Stimulated activated CD8-positive, alpha-beta memory T cell treated with anti-CD3 and anti-CD28 coated beads, Interleukin-15, amount 100 ng/mL, for 48 hours (primary cell): ENCODE measurements at regions not wholly inside any gene's neighbourhood (a gene's known extent, or its start where the extent isn't known, plus 50 kb on each side); places are given as distances from the start of the nearest gene placed in this dataset.

Source experiments
- DNase-seq, 2 donors: peaks; one replicate each; pipeline ENCODE4 v3.0.0-alpha.2; 2020; ENCODE audit warnings: low read depth in 2 of 2

DNA sequence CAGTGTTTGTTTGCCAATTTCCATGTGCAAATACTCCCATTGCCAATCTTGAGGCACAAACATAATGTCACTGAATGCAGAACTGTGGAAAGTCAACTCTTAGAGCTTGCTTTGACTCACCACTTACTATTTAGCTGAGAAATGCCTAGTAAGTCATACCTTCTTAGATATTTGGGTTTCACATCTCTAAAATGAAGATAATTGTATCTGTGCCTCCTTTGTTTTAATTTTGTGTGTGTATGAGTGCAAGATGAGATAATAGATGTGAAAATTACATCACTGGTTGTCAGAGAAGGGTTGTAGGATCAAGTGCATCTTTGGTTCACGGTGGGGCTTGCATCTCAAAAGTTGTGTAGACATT, 407.5 kb downstream of the INHBA start:
- DNase-seq, result no peak

DNA sequence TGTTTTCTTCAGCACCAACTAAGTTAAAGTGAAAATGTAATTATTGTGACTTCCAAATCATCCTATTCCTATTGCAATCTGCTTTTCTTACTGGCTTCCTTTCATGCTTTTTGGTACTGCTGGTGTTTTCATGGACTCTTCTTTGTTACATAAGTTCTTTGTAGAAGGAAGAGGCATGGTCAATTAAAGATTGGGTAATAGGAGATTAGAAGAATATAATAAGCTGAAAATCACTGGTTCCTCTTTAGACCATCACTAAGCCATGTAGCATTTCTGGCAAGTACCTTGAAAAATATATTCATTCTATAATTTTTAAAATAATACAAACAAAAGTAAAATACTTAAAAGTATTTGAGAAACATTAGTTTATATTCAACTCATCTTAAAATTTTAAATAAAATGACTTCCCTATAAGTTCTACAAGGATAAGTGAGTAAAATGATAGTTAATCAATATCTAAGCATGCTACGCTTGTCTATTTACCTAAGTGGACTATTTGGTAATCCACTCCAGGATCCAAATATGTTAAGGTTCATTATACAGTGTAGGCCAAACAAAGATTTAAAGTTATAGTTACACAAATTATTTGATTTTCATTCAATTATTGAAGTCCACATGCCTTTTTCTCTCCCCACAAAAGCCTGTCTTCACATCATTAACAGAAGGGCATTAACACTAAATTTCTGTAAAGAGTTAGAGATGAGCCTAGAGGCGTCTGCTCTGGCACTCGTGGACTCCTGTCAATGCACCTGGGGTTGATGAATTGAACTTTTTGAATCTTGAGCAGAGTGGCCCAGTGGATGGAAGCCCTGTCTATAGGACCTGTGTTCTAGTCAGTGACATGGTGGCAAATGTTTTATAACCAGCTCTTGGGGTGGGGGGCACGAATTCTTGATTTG, 408.1 kb downstream of the INHBA start:
- no peak for DNase-seq

DNA sequence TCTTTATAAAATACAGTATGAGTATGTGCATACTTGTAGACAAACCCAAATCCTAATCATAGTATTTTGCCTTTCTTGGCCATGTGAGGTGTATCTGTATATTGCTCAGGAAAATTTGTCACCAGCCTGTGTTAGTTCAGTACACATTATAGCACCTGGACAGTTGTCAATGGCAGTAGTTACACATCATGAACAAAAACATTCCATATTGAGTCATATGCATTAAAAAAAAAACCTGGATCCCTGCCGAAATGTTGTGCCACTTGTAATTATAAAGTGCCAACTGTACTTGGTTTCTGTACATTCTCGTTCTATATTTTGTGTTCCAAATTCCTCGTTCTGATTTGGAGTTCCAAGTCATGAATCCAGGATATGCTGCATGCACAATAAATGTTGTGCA, 410.4 kb downstream of the INHBA start:
- DNase-seq, result no peak

DNA sequence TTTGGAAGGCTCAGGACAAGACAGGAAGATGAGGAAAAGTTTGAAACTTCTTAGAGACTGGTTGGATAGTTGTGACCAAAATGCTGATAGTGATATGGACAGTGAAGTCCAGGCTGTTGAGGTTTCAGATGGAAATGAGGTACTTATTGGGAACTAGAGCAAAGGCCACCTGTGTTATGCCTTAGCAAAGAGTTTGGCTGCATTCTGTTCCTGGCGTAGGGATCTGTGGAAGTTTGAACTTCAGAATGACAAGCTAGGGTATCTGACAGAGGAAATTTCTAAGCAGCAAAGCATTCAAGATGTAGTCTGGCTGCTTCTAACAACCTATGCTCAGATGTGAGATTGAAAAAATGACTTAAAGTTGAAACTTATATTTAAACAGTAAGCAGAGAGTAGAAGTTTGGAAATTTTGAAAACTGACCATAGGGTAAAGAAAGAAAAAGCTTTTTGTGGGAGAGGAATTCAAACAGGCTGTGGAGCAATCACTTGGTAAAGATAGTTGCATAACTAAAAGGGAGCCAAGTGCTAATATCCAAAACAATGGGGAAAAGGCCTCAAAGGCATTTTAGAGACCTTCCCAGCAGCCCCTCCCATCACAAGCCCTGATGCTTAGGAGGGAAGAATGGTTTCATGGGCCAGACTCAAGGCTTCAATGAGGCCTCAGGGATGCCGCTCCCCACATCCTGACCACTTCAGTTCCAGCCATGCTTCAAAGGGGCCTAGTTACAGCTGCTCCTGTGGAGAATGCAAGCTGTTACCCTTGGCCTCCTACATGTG, 415.1 kb downstream of the INHBA start:
- no peak for DNase-seq

DNA sequence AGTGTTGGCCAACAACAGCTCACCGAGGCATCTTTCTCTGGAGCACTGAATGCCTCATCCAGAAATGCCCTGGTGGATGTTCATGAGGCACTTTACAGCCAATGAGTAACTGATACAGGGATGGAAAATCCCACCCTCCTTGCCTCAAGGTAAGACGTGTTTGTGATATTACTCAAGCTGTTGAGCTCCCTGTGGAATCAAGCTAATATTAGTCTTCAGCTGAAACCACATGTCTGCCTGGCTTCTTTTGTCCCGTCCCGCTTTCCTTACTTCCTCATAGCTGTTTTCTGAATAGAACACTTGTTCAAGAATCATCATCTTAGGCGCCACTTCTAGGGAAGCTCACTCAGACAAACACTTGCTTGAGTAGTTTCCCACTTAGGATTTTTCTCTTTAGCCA, 422.4 kb downstream of the INHBA start:
- DNase-seq, result no peak

DNA sequence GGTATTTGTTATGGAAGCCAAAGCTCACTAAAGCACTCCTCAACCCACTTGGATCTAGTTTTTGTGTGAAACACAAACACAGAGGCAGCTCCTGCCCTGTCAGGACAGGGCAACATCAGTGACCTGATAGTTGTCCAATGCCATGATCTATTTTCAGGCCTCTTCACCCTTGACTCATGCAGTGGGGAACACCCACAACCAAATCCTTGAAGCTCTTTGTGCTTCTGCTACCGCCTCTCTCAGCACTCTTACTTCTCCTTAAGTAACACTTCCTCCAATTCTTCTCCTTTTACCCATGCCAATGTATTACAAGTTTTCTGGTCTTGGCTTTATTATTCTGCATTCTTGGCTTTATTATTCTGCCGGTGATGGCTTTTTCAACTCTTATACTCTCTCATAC, 425.3 kb downstream of the INHBA start:
- no peak for DNase-seq

DNA sequence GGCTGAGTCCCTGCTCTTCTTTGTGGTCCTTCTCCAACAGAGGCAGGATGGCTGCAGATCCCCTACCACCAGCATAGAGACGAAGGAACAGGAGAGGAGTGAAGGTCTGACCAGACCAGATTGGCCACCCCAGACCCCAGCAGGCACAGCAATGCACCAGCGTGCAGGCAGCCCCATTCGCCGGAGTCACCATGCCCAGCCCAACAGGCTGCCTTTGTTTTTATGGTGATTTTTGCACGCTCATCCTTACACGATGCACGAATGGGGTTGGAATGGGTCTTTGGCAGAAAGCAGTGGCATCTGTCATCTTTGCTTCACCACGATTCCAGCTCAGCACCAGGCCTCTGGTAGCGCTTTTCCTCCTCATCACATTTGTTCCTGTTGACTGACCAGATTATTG, 427.6 kb downstream of the INHBA start:
- no peak for DNase-seq

DNA sequence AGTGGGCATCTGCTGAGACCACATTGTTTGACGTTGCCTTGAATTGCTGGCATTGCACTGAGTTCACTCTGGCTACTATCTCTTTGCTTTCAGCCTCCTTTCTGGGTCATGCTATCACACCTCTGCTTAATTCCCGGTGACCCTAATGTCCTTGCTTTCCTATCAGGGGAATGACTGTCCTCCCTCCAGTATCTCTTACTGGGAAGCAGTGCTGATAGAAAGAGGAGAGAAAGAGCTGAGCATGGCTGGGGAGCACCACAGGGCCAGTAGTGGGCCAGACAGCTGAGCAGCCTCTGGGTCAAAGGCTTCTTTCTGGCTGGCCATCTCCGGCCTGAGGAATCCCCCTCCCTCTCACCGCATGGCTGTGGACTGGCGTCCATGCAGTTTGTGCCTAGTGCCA, 428.7 kb downstream of the INHBA start:
- DNase-seq, result no peak

DNA sequence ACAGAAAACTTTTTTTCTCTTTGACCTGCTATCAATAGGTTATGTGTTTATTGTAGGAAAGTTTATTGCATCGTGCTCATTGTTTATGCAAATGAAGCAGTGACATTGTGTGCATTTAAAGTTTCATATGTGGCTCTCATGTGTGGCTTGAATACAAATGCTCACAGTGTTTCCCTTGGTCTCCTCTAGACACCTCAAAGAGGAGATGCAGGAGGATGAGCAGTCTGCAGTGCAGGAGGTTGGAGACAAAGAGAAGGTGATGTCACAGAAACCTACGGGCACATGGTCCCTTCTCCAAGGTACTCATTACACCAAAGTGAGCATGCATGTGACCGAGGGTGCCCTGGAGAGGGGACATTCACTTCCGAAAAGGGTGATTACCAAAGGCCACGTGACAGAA, 430.2 kb downstream of the INHBA start:
- no peak for DNase-seq

DNA sequence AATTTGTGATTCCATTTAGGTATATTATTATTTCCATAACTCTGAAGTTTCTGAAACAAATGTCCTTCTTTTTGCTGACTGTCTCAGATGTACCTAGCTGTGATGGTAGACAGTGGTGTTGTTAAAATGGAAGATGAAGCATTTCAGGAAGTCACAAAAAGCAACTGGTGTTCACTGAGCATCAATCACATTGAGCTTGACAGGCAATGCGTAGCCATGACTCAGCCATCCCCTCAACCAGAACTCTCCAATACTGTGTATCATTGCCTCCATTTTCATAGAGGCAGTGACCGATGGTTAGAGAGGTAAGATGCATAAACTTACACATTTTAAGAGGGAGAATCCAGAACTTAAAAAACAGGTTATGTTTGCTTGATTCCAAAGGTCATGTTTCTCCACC, 434.0 kb downstream of the INHBA start:
- DNase-seq, result no peak

DNA sequence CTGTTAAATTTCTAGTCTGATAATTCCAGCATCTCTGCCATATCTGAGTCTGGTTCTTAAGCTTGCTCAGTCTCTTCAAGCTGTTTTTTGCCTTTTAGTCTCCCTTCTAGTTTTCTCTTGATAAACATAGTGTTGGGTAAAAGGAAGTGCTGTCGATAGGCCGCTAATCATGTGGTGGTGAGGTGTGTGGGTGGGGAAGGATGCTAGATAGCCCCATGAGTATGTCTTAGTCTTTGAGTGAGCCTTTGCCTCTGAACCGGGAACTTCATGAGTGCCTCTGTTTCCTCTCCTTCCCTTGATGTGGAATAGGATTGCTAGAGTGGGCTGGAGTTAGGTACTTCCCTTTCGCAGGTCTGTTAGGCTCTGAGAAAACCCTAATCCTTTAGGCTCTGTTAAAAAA, 441.8 kb downstream of the INHBA start:
- no peak for DNase-seq

DNA sequence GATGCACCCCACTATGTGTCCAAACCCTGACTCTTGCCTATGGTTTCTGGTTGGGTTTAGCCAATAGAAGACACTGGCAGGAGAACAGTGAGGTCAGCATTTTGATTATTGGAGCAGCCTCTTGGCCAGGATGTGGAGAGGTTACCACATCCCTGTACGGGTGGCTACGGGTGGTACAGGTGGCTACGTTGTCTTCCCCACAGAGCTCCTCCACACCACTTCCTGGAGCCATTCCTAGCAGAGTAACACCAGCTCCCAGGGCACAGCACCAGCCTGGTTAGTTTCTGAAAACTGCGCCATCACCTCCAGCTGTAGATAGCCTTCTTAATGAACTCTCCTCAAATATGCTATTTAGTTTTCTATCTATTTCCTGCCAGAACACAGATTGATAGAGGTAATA, 445.2 kb downstream of the INHBA start:
- no peak for DNase-seq

DNA sequence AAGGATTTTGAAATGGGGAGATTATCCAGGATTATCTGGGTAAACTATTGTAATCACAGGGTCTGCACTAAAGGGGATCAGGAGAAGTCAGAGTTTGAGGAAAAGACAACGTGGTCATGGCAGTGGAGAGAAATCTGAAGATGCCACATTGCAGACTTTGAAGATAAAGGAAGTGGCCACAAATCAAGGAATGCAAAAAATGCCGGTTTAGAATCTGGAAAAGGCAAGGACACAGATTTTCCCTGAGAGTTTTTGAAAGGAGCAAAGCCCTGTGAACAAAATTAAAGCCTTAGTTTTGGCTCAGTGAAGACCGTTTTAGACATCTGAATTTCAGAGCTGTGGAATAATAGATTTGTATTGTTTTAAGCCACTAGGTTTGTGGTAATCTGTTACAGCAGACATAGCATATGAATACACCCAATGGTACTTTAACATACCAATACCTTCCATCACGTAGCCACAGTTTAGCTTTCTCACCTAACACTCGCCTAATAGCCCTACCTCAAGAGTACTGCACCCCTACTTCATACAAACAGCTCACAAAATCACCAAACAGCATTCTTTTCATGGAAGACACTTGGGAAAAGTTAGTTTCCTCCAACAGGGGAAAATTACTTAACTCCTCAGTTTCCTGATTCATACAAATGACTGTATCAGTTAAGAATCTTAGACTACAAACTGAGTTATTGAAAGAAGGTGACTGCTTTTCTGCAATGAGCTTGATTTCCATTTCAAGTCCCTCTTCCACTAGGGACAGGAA, 446.5 kb downstream of the INHBA start:
- no peak for DNase-seq

DNA sequence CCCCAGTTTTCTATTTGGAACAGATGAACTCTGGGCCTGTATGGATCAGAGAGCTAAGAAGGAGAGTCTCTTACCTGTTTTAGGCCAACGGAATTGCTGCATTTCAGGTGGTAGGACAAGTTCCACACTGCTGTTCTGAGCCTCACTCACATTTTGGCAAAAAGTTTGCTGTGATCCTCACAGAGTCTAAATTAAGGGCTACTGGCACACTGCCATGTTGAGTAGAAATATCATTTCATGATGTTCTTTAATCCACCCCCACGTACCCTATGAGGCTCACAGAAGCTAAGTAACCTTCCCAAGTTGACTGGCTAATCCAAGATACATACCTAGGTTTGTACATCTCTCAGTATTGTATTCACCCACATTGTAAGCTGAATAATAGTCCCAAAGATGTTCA, 447.2 kb downstream of the INHBA start:
- no peak for DNase-seq

DNA sequence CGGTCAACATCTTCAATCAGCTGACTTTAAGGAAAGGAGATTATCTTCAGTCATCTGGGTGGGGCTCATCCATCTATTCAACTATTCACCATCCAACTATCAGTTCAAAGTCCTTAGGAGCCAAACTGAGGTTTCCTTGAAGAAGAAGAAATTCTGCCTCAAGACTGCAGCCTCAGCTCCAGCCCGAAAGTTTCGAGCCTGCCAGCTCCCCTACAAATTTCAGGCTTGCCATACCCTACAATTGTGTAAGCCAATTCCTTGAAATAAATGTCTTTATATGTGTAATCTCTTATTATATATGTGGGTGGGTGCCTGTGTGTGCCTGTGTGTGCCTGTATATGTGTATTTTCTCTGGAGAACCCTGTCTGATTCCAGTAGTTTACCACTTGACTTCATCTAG, 447.8 kb downstream of the INHBA start:
- DNase-seq, result no peak

DNA sequence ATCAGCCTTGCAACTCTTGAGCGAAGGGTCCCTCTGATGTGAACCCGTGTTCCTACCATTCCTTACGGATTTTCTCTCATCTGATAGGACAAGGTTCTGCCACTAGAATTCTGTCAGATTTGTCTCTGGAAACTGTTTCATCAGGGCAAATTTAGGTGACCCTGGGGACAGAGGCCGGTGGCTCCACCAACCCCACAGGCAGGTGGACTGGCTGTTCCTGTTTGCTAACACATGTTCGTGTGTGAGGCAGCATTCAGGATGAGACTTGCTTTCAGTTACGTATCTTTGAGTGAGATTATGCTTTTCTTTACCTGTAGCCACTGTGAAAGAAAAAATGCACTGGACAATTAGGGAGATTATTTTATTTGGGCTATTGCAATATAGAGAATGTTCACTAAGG, 449.9 kb downstream of the INHBA start:
- DNase-seq, result no peak

DNA sequence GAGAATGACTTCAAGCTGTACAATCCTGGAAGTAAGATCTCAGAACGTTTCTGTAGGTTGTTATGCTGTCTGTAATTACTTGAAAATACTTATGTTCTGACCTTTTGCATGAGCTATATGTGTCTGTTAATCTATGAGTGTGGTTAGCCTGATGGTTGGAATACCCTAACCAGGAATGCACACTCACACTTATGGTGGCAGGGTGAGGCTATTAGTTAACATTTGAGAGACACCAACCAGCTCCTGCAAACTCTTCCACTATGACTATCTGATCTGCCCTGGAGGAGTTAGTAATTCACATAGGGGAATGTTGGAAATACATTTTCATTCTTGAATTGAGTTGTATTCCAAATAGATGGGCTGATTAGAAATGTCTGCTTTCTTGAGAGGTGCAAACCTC, 450.3 kb downstream of the INHBA start:
- DNase-seq, result no peak

DNA sequence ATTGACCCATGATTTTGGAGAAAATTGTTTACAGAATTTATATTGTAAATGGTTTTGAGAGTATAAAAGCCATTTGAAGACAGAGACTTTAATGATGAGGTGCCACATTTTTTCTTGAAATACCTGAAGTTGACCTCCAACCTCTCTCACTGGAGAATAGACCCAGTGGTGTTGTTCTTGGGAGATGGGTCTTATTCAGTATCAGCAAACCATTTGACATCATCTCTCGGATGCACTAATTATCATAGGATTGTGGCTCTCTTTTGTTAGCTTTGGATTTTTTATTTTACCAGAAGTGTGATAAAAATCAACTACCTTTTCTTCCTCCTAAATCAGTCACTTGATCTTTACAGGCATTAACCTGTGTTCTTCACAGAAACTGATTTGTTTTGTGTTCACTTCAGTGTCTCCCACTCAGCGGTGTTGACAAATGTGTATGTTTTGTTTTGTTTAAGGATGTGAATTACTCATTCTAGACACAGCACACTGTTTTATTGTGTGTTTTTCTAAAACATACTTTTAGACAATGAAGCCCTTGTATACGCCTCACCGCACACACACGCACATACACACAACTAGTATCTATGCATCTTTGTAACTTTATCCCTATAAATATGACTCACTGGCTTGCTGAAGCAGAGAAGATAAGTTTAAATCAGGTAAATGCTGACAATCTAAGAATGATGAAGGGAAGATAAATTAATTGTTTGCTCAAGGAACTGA, 455.6 kb downstream of the INHBA start:
- DNase-seq, result no peak

DNA sequence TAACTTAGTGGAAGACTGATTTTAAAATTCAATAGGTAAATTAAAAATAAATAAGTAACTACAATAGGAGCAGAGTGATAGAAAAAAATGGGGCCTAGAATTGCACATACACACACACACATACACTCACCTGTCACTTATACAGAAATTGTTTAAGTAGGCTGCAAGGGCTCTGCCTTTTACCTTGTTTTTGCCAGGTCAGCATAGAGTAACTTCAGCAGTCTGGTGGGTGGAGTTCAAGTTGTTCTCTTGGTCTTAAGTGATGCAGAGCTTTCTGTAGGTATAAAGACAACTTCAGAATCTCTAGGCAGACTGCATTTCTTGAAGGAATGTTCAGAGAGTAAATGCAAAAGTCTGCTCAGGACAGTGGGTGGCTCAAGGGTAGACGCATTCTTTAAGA, 457.0 kb downstream of the INHBA start:
- DNase-seq, result no peak

DNA sequence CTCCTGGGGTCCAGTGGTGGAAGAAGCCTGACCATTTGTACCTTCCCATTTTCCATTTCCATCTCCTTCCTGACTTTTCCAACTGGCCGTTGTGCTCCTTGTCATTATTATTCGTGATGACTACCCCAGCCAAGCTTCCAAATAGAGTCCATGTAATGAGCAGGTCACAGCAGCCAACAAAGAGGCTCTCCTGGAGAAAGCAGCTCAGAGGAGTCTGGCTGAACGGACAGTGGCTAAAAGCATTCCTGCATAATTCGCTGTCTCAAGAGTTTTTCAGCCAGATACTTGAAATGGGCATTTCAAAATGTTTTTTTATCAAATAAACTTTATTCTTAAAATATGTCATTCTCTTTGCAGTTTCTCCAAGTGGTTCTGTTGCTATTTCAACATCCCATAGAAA, 458.6 kb downstream of the INHBA start:
- DNase-seq, result no peak

DNA sequence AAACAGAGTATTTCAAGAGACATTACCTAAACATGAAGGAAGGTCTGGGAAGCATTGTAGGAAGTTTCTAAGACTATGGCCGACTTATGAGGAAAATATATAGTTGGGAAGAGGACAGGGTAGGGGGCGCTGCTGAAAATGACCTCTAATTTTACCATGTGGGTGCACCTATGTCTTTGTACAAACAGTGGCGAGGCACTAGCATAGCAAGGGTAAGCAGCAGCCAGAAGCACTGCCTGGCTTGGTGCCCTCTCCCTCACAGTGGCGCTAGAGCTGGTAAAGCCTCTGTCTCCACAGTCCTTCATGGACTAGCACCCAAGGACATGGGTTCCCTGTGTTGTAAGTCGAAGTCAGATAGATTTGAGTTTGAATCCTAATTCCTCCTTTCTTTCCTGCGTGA, 461.2 kb downstream of the INHBA start:
- no peak for DNase-seq

DNA sequence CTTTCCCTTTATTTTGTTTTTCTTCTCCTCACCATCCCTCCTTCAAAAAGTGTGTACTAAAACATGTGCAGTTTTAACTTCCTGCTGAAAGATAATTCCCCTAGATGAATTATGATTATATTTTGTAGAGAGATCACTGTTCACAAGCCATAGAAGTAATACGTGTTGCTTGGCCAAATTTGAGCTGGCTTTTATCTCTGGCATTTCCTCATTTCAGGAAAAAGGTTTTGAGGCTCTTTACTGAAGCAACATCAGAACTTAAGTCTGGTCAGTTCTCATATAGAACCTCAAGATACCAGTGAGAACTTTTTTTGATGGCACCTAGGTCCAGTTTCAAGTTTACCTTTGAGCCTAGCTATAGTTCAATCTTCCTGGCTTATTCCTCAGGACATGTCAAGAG, 463.3 kb downstream of the INHBA start:
- no peak for DNase-seq
